Uterus (tissue), 2 donors: ENCODE measurements at regions not wholly inside any gene's neighbourhood (a gene's known extent, or its start where the extent isn't known, plus 50 kb on each side); places are given as distances from the start of the nearest gene placed in this dataset.

Experiments used
- POLR2A ChIP-seq, 2 donors: fragments of 450-650 bp; IDR thresholded peaks; one replicate each; pipeline ENCODE4 v1.6.1; 2016; ENCODE audit warnings: antibody characterized with exemption in 2 of 2, mild to moderate bottlenecking in 1 of 2, moderate library complexity in 1 of 2
- TF ChIP-seq, protein P1 (sequence below), 4 experiments: fragments of 200-600 bp in 2 of 4; fragments of 450-650 bp in 2 of 4; sonication (generic) in 2 of 4; IDR thresholded peaks; one replicate each; pipeline ENCODE4 v1.5.1; 2016 to 2019; ENCODE audit warnings: antibody characterized with exemption in 4 of 4, mild to moderate bottlenecking in 2 of 4, moderate library complexity in 1 of 4

GRCh38 chr6:12590901-12591300, 125.7 kb upstream of the PHACTR1 start:
- TF ChIP-seq, protein P1, sequence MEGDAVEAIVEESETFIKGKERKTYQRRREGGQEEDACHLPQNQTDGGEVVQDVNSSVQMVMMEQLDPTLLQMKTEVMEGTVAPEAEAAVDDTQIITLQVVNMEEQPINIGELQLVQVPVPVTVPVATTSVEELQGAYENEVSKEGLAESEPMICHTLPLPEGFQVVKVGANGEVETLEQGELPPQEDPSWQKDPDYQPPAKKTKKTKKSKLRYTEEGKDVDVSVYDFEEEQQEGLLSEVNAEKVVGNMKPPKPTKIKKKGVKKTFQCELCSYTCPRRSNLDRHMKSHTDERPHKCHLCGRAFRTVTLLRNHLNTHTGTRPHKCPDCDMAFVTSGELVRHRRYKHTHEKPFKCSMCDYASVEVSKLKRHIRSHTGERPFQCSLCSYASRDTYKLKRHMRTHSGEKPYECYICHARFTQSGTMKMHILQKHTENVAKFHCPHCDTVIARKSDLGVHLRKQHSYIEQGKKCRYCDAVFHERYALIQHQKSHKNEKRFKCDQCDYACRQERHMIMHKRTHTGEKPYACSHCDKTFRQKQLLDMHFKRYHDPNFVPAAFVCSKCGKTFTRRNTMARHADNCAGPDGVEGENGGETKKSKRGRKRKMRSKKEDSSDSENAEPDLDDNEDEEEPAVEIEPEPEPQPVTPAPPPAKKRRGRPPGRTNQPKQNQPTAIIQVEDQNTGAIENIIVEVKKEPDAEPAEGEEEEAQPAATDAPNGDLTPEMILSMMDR (IDR thresholded peaks at IDR 0.05) = no peak
- no peak for TF ChIP-seq POLR2A (IDR thresholded peaks at IDR 0.05)
